ENCODE measurements at regions not wholly inside any gene's neighbourhood (a gene's known extent, or its start where the extent isn't known, plus 50 kb on each side); places are given as distances from the start of the nearest gene placed in this dataset.

GRCh38 chr1:221099747-221100595 is 220.7 kb downstream of the HLX start:
- TF ChIP-seq ZNF24 (IDR thresholded peaks at IDR 0.05) (no peak), PML (IDR thresholded peaks at IDR 0.05; ENCODE audit: low read length) (no peak), HDAC2 (IDR thresholded peaks at IDR 0.05) (no peak), PRDM15 (CRISPR knock-in tag; IDR thresholded peaks at IDR 0.05) (no peak), CTCF (IDR thresholded peaks at IDR 0.05 in 2 of 3, conservative IDR thresholded peaks at IDR 0.05 in 1 of 3; ENCODE audit: control insufficient read depth in 2 of 3, extremely low read depth in 1 of 3, insufficient read depth in 1 of 3, low read depth in 3 of 3, low read length in 3 of 3) (no peak), EZH2 (IDR thresholded peaks at IDR 0.05; ENCODE audit: borderline replicate concordance, control insufficient read depth, low read depth, low read length) (no peak), USF2 (IDR thresholded peaks at IDR 0.05; ENCODE audit: borderline replicate concordance, low read depth, low read length) (no peak)
